Ishikawa (cell line): ENCODE measurements at regions not wholly inside any gene's neighbourhood (a gene's known extent, or its start where the extent isn't known, plus 50 kb on each side); places are given as distances from the start of the nearest gene placed in this dataset.

Experiments used
- CEBPB ChIP-seq: IDR thresholded peaks from 2 replicates; pipeline ENCODE4 v1.6.1; 2012
- CREB1 ChIP-seq: IDR thresholded peaks from 2 replicates; pipeline ENCODE4 v1.6.1; 2012; ENCODE audit warnings: low read depth
- EGR1 ChIP-seq: IDR thresholded peaks from 2 replicates; pipeline ENCODE4 v1.6.1; 2012
- EP300 ChIP-seq: IDR thresholded peaks from 2 replicates; pipeline ENCODE4 v1.6.1; 2012; ENCODE audit warnings: borderline replicate concordance
- MAX ChIP-seq: IDR thresholded peaks from 2 replicates; pipeline ENCODE4 v1.6.1; 2012
- NFIC ChIP-seq: IDR thresholded peaks from 2 replicates; pipeline ENCODE4 v1.6.1; 2012
- RAD21 ChIP-seq: IDR thresholded peaks from 2 replicates; pipeline ENCODE4 v1.6.1; 2012; ENCODE audit warnings: low read depth
- REST ChIP-seq: IDR thresholded peaks from 2 replicates; pipeline ENCODE4 v1.6.1; 2012; ENCODE audit warnings: low read depth, mild to moderate bottlenecking
- TAF1 ChIP-seq: IDR thresholded peaks from 2 replicates; pipeline ENCODE4 v1.6.1; 2012; ENCODE audit warnings: low read depth, mild to moderate bottlenecking
- TEAD4 ChIP-seq: IDR thresholded peaks from 2 replicates; pipeline ENCODE4 v1.6.1; 2012
- USF1 ChIP-seq: IDR thresholded peaks from 2 replicates; pipeline ENCODE4 v1.6.1; 2012
- YY1 ChIP-seq: IDR thresholded peaks from 2 replicates; pipeline ENCODE4 v1.6.1; 2012; ENCODE audit warnings: low read depth
- ZBTB7A ChIP-seq: IDR thresholded peaks from 2 replicates; pipeline ENCODE4 v1.6.1; 2012; ENCODE audit warnings: low read depth

GRCh38 chr3:124491875-124492274 is 238.4 kb upstream of the UMPS start:
- TF ChIP-seq EP300 (no peak), MAX (no peak), RAD21 (no peak), REST (no peak), CREB1 (no peak), TEAD4 (no peak), USF1 (no peak), NFIC (no peak), ZBTB7A (no peak), YY1 (no peak), EGR1 (no peak), CEBPB (no peak), TAF1 (no peak)
